Left lobe of liver (tissue), 2 donors: ENCODE measurements at regions not wholly inside any gene's neighbourhood (a gene's known extent, or its start where the extent isn't known, plus 50 kb on each side); places are given as distances from the start of the nearest gene placed in this dataset.

Source experiments
- ATAC-seq: fragments of 200-7000 bp; cut with Tn5 transposase; one replicate; pipeline ENCODE4 v1.9.1; 2020; ENCODE audit warnings: mild to moderate bottlenecking, moderate library complexity
- DNase-seq: peaks from one replicate; pipeline ENCODE4 v3.0.0-alpha.2; 2020; ENCODE audit warnings: low spot score
- donor health status: DM: no; HTN: no; CAD: no; lungs with moderate emphysema.
- donor health status: DM: no; HTN: yes; CAD: no.

GRCh38 chr12:127254420-127254955 is 1012.5 kb upstream of the TMEM132C start:
- DNase-seq (no peak), ATAC-seq (peak; percentile 97)

GRCh38 chr12:127257366-127257935 is 1009.5 kb upstream of the TMEM132C start:
- ATAC-seq: no peak
- DNase-seq: no peak

DNA sequence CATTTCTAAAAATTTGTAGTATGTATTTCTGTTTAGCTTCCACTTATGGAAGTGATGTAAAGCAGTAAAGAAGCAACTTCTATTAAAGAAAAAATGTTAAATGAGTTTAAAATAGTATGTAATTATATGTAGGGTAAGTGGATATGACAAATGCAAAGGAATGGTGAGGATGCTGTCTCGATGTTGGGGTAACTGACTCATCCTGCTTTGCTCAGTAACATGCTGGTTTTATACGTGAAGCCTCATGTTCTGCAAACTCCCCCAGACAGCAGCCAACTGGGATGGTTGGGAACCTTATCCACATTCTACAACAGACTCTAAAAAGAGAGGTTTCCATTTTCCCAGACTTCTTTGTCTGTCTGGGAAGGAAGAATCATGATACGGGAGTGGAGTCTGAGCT is 1006.4 kb upstream of the TMEM132C start:
- no peak for ATAC-seq
- no peak for DNase-seq

DNA sequence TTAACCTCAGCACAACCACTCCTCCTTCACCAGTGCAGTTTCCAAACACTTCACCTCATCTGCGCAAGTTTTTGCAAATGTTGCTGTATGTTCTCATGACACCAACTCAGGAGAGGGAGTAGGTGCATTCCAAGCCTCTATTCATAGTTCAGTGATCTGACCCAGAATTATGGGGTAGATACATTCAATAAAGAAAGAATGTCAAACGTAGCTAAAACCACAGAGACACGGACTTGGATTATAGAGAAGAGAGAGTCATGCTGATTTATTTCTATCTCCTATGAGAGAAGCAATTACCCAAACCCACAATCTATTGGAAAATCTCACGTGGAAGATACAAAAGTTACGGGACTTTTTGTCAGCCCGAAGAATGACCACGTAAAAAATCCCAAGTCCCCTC is 1006.0 kb upstream of the TMEM132C start:
- ATAC-seq: no peak

GRCh38 chr12:127262615-127263014 is 1004.4 kb upstream of the TMEM132C start:
- no peak for DNase-seq
- ATAC-seq: no peak

More for the DNA sequence above, 1006.0 kb upstream of the TMEM132C start:
- no peak for DNase-seq

DNA sequence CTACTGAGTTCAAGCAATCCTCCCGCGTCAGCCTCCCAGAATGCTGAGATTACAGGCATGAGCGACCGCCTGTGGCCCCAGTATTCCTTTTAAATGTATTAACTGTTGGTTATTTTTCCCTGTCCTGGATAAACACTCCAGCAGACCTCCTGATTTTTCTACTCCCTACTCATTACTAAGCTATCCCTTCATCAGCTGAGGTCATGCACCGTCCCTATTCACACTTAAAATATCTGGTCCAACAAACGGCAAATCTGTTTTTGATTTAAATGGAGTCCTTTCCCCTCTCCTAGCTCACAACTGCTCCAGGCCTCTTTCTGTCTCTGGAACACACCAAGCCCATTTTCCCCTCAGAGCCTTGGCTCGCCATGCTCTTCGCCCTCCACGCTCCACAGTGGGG is 1003.3 kb upstream of the TMEM132C start:
- ATAC-seq (no peak), DNase-seq (no peak)

GRCh38 chr12:127267128-127267527 is 999.8 kb upstream of the TMEM132C start:
- ATAC-seq (no peak), DNase-seq (no peak)

DNA sequence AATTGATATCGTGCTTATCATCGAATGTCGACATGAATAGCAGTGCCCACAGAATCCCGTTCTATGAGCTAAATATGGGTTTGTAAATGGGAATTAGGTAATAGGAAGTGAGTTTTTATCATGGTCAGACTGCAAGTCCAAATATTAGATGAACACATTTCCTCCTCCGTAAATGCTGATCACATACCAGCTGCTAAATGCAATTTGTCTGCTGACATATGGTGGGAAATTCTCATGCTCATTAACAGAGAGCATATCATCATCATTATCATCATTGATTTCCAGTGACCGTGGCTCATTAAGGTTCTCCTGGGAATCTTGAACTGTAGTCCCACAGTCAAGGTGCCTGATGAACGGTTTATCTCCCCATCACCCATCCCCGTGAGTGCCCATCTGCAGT is 998.8 kb upstream of the TMEM132C start:
- DNase-seq (no peak), ATAC-seq (no peak)

DNA sequence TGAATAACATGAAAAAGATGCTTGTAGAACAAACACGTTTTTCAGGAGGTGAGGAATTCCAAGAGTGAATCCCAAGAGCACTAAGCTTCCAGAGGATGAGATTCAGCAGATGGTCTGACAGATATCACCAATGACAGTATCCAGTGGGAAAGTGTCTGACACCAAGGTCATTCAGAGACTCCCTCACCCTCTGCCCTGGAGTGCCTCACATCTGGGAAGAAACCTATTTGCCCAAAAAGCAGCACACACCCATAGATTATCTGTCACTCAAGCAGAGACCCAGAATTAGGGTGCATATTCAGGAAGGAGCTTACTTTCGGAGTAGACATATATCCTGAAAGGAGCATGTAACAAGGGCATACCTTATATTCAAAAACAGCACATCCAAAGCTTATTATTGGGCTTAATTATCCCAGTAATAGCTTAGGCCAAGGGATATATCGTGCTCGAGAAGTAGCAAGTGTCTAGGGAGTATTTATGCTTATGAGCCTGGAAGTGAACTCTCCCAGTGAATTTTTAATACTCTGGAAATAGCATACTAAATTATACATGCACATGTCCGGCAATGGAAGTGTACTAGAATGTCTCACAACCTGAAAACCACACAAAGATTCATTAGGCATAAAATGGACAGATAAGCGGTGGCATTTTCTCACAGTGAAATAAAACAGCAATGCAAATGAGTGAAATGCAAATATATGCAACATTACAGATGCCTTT is 998.1 kb upstream of the TMEM132C start:
- no peak for DNase-seq
- ATAC-seq: no peak

DNA sequence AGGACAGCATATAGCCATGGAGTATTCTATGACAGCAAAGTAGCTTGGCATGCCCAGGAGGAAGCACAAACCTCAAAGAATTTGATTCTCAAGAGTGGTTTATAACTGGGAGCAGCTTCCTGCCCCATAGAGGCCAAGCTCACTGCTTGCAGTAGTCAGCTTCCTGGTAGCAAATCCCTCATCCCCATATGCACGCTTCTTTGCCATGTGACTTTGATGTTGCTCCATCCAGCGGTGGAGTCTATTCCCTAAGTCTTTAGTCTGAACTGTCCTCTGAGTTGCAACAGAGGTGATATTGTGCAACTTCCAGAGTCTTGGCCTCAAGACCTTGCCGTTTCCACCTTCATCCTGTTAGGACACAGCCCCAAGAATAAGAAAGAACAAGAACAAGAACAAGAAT is 996.8 kb upstream of the TMEM132C start:
- ATAC-seq (no peak), DNase-seq (no peak)

- no peak for ATAC-seq
- no peak for DNase-seq
These were observed 995.2 kb upstream of the TMEM132C start for GRCh38 chr12:127271776-127272175.

DNA sequence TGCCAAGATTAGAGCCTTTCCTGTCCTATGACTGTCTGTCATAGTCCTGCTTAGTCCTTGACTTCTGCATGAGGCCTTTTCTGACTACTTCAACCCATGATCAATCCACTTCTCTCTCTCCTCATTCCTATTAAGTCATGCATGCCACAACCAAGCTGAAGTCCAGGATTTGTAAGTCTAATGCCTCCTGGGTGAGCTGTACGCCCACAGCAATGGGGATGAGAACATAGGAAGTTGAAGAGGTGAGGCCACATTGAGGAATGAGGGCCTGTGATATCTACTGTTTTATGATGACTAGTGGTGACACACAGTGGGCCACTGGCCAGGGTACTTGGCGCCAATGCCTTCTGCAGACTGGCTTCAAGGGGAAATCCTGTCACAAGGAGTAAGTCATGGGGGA is 994.1 kb upstream of the TMEM132C start:
- no peak for ATAC-seq
- no peak for DNase-seq

DNA sequence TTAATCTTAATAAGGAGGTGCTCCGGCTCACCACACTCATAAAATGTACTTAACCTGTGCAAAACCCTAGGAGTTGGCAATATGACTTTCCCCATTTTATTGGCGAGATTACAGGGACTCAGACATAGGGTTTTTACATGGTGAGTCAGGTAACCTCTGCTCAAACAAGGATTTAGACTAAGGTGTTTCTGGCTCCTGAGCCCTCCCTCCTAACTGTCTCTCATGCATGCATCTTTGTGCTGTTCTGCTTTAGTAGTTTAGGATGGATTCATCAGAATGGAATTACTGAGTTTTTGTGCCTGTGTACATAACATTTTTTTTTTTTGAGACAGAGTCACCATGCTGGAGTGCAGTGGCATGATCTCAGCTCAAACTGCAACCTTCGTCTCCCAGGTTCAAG is 993.3 kb upstream of the TMEM132C start:
- ATAC-seq (no peak), DNase-seq (no peak)

GRCh38 chr12:127275416-127275815 is 991.6 kb upstream of the TMEM132C start:
- DNase-seq (no peak), ATAC-seq (no peak)

GRCh38 chr12:127277882-127278281 is 989.1 kb upstream of the TMEM132C start:
- DNase-seq (no peak), ATAC-seq (no peak)

DNA sequence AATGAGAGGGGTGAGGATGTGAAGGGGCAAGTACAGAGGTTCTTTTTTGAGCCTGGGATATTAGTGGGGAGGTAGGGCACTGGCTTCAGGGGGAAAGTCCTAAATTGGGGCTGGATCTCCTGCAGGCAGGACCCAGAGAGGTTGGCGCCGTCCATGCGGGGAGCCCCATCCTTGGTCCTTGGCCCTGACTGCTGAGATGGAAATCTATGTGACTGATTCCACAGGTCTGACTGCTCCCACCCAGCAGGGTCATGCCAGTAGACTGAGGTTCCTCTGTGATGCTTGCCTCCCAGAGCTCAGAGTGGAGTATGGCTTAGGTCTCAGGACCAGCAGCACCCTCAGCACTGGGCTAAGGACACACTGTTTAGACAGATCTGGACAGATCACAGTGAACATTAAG is 988.6 kb upstream of the TMEM132C start:
- DNase-seq (no peak), ATAC-seq (no peak)

DNA sequence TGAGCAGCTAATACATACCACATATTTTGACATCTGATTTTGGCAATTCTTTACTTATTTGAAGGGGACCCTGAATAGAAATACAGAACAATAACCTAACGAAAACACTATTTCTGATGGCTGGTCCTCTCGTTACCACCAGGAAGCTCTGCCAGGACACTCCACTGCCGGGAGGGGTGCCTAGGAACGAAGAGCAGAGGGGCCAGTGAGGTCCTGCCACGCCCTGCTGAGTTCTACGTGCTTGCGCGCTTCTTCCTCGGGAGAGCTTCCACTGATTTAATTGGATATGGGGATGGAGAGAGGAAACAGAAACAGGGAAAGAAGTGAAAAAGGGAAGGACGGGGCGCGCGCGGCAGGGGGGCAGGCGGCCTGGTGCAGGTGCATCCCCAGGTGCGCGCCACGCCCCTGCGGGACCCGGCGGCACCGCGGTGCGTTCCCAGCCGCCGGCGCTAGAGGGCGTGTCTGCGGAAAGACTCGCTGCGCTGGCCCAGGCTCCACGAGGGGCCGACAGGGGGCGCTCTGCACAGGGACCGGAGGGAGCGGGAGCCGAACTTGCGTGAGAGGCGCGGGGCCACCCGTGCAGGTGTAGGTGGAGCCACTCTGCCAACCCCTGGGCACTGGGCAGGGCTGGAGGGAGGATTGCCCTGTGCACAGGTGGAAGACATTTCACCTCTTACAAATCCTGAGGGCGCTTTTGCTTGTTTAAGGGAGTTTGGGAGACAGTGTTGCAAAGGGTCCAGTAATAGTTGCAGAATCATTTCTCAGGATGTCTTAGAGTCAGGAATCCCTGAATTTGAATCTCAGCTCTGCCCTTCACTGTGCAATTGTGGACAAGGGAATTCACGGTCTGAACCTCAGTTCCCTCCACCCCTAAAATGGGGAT is 986.3 kb upstream of the TMEM132C start:
- peak; percentile 50 for DNase-seq
- ATAC-seq: peak; percentile 92

GRCh38 chr12:127282786-127283565 is 984.0 kb upstream of the TMEM132C start:
- DNase-seq (no peak), ATAC-seq (no peak)

DNA sequence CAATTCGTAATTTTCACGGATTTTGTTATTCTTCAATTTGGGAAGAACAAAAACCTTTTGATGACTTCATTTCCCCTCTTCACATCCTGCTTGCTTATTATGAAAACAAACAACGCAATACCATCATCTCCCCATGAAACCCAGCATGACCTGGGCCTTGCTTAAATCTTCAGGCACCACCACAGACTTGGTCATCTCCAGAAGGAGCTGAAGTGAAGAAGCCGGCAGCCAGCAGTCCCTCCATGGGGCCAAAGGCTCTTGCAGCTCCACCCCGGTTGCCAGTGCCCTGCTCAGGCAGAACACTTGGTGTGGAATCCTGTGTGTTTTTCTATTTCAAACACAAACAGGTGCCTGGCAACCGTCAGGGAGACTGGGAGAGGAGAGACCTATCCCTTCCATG is 982.9 kb upstream of the TMEM132C start:
- no peak for ATAC-seq

GRCh38 chr12:127284870-127285431 is 982.0 kb upstream of the TMEM132C start:
- no peak for ATAC-seq
- no peak for DNase-seq

More for the DNA sequence above, 982.9 kb upstream of the TMEM132C start:
- no peak for DNase-seq

- DNase-seq: no peak
- ATAC-seq: no peak
These were observed 980.7 kb upstream of the TMEM132C start for GRCh38 chr12:127286281-127286680.
